A549 (cell line): ENCODE measurements at regions not wholly inside any gene's neighbourhood (a gene's known extent, or its start where the extent isn't known, plus 50 kb on each side); places are given as distances from the start of the nearest gene placed in this dataset.

ENCODE experiments used
- ATAC-seq, 2 experiments: fragments of 200-7000 bp in 1 of 2; fragments of >200 bp in 1 of 2; cut with Nextera tagmentation in 1 of 2; cut with Tn5 transposase in 1 of 2; 3 replicates each; pipeline versions ENCODE4 v1.8.0 to v1.9.1; 2018 to 2020; ENCODE audit warnings: mild to moderate bottlenecking in 1 of 2, moderate library complexity in 1 of 2
- CTCF ChIA-PET: fragments of 300-600 bp; sonication (Branson Sonifier 250); formaldehyde crosslinking; extraction: SDS; loops from one replicate; lab custom pipeline; 2021; ENCODE audit warnings: antibody characterized with exemption, inconsistent platforms; lab: Yijun Ruan, JAX
- POLR2A ChIA-PET: fragments of 350-600 bp; formaldehyde crosslinking; extraction: SDS; loops from one replicate; lab custom pipeline; 2021; ENCODE audit warnings: antibody characterized with exemption, inconsistent platforms; lab: Yijun Ruan, JAX
- DNase-seq, 2 experiments: peaks; one replicate each; pipeline versions ENCODE4 v3.0.0 to v3.0.0-alpha.2; 2011 to 2016; ENCODE audit warnings: low read depth in 1 of 2, low spot score in 1 of 2
- FAIRE-seq: peaks from 2 replicates; lab custom pipeline; 2011; peaks lifted over from hg19 to GRCh38; lab: Jason Lieb, UNC
- H3K27ac ChIP-seq, 2 experiments: fragments of >200 bp; sonication (Bioruptor Twin); formaldehyde crosslinking; 3 replicates each; pipeline ENCODE4 v1.5.1; 2016 to 2017
- H3K4me1 ChIP-seq: fragments of >200 bp; sonication (Bioruptor Twin); formaldehyde crosslinking; 3 replicates; pipeline ENCODE4 v1.6.1; 2016
- H3K4me2 ChIP-seq: fragments of >200 bp; sonication (Bioruptor Twin); formaldehyde crosslinking; 3 replicates; pipeline ENCODE4 v1.6.1; 2016
- H3K4me3 ChIP-seq: fragments of >200 bp; sonication (Bioruptor Twin); formaldehyde crosslinking; 3 replicates; pipeline ENCODE4 v1.5.1; 2016
- H3K9me3 ChIP-seq: fragments of >200 bp; sonication (Bioruptor Twin); formaldehyde crosslinking; 3 replicates; pipeline ENCODE4 v1.6.1; 2016
- CBX8 ChIP-seq: fragments of 200-600 bp; sonication (generic); IDR thresholded peaks from 2 replicates; pipeline ENCODE4 v1.6.1; 2016
- CEBPB ChIP-seq, 2 experiments: fragments of >200 bp in 1 of 2; sonication (Bioruptor Twin) in 1 of 2; formaldehyde crosslinking in 1 of 2; IDR thresholded peaks; 2 replicates each; pipeline ENCODE4 v1.6.1; 2012 to 2016
- EP300 ChIP-seq, 2 experiments: fragments of >200 bp; sonication (Bioruptor Twin); formaldehyde crosslinking; IDR thresholded peaks; 2 replicates in 1 of 2; 3 replicates in 1 of 2; pipeline ENCODE4 v1.6.1; 2016 to 2017
- FOSB ChIP-seq: fragments of 250-450 bp; sonication (Bioruptor Pico); IDR thresholded peaks from 2 replicates; pipeline ENCODE4 v1.5.0; 2020; ENCODE audit warnings: mild to moderate bottlenecking, moderate library complexity
- FOSL2 ChIP-seq, 2 experiments: fragments of 450-650 bp in 1 of 2; fragments of >200 bp in 1 of 2; sonication (Bioruptor Twin) in 1 of 2; formaldehyde crosslinking; IDR thresholded peaks; 2 replicates each; pipeline versions ENCODE4 v1.5.0 to v1.6.1; 2016 to 2020; ENCODE audit warnings: mild to moderate bottlenecking in 1 of 2, moderate library complexity in 1 of 2
- HDAC2 ChIP-seq: fragments of 200-600 bp; sonication (generic); IDR thresholded peaks from 2 replicates; pipeline ENCODE4 v1.6.1; 2016
- HEYL ChIP-seq: fragments of 250-450 bp; sonication (Bioruptor Pico); IDR thresholded peaks from 2 replicates; pipeline ENCODE4 v1.8.0; 2021; ENCODE audit warnings: mild to moderate bottlenecking, moderate library complexity
- KDM1A ChIP-seq: fragments of 200-600 bp; sonication (generic); IDR thresholded peaks from 2 replicates; pipeline ENCODE4 v1.6.1; 2016; ENCODE audit warnings: low read depth, mild to moderate bottlenecking
- MYC ChIP-seq: IDR thresholded peaks from 2 replicates; pipeline ENCODE4 v1.6.1; 2012; ENCODE audit warnings: mild to moderate bottlenecking, inconsistent platforms, low read length, improper control_type of control experiment, borderline replicate concordance
- PHF8 ChIP-seq: fragments of 200-600 bp; sonication (generic); IDR thresholded peaks from 2 replicates; pipeline ENCODE4 v1.6.1; 2016; ENCODE audit warnings: low read depth, mild to moderate bottlenecking, antibody characterized with exemption, moderate library complexity, borderline replicate concordance
- POLR2A ChIP-seq: IDR thresholded peaks from 2 replicates; pipeline ENCODE4 v1.6.1; 2012; ENCODE audit warnings: mild to moderate bottlenecking, low read length
- RCOR1 ChIP-seq: fragments of 150-350 bp; IDR thresholded peaks from 2 replicates; pipeline ENCODE4 v1.6.1; 2014; ENCODE audit warnings: antibody characterized with exemption, low read length, low read depth
- SREBF2 ChIP-seq: fragments of 450-650 bp; IDR thresholded peaks from 2 replicates; pipeline ENCODE4 v1.6.1; 2014; ENCODE audit warnings: mild to moderate bottlenecking, moderate library complexity
- ZC3H11A ChIP-seq: fragments of 450-650 bp; IDR thresholded peaks from 2 replicates; pipeline ENCODE4 v1.6.1; 2014; ENCODE audit warnings: antibody characterized with exemption, mild to moderate bottlenecking
- ZNF302 ChIP-seq: fragments of 250-450 bp; sonication (Bioruptor Pico); IDR thresholded peaks from 2 replicates; pipeline ENCODE4 v1.9.0; 2021; ENCODE audit warnings: inconsistent platforms, mild to moderate bottlenecking, moderate library complexity
- WGBS: methylation state at CpG from one replicate; pipeline ENCODE4 v1.1.6; 2017; ENCODE audit errors: missing lambda C conversion rate; 5-methylcytosine and 5-hydroxymethylcytosine counted together
- TF ChIP-seq, protein P1 (sequence below): IDR thresholded peaks from 2 replicates; pipeline ENCODE4 v1.6.1; 2012
- TF ChIP-seq, protein P2 (sequence below): fragments of 450-650 bp; IDR thresholded peaks from 2 replicates; pipeline ENCODE4 v1.6.1; 2014; ENCODE audit warnings: antibody characterized with exemption
- TF ChIP-seq, protein P3 (sequence below): fragments of 150-350 bp; IDR thresholded peaks from 2 replicates; pipeline ENCODE4 v1.6.1; 2014; ENCODE audit warnings: low read depth, mild to moderate bottlenecking, low read length
- TF ChIP-seq, protein P4 (sequence below): fragments of 250-450 bp; sonication (Bioruptor Pico); IDR thresholded peaks from 2 replicates; pipeline ENCODE4 v1.5.0; 2020; ENCODE audit warnings: low read depth, mild to moderate bottlenecking, moderate library complexity

DNA sequence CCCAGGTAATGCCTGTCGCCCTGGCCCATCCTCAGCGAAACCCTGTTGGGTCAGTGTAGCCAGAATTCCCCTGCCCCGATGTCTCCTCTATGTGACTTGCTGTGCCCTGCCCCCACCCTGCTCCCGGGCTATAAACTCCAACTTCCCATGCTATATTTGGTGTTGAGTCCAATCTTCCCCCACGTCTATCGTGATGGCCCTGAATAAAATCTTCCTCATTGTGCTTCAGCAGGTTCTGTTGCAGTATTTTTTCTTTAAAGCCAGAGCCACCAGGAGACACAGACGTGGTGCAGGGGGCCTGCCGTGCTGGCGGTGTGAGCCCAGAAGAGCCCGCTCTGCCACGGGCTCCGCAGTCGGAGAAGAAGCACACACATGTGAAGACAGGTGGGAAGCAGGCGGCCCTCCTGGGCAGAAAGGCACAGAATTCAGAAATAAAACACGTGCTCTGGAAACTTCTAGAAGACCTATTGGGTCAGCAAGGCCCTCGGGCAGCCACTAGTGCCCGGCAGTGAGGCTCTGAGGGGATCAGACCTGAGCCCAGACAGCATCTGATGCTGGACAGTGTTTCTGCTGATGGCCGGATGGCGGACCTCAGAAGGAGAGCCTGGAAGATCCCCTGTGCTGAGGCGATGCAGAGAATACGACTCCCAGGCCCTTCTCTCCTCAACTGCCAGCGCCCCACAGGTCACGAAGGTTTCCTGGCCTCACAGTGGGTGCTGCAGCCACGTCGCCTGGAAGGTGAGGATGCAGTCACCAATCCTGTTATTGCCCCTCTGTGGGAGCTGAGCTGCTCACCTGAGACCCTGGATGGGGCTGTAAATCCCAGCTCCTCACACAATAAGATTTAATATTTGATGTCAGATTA, 501.9 kb downstream of the BRD1 start:
- no peak for FAIRE-seq

DNA sequence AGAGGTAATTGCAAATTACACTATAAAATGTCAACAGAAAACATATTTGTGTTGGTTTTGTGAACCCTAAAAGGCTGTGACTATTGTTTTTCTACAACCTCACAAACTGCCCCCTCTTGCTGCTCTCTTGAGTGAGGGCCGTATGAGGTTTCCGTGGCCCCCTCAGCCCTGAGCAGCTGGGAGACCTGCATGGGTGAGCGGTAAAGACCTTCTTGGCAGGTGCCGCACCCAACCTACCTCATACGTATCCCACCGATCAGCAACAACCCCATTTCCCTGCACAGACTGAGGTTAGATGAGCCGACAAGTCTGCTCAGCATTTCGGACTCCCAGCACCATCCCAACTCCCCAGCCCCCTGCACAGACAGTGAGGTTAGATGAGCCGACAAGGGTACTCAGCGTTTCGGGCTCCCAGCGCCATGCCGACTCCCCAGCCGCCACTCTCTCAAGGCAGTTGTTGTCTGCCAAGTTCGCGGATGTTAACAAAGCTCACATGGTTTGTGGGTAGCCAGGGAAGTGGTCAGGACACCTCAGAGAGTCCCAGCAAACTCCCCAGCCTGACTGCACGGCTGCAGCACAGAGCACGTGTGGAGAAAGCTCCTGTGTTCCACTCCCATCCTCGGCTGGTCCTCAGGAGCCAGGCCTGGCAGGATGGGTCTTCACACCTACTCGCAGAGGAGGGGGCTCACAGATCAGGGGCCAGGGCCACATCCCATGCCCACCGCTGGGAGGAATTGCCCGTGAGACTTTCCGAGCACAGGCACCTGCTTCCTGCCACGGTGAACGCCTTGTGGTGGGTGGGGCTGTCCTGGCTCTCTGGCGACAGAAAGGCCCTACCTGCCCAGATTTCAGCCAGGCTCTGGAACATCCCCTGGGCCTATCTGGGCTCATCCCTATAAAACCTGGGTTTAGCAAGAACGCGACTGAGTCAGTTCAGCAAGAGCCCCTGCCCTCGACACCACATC, 502.9 kb downstream of the BRD1 start:
- no peak overlapping the region for H3K4me2 ChIP-seq
- CTCF ChIA-PET, result interaction anchor here (0.8 to 1.9 kb wide), 2 partner anchors 20 to 308 kb away, joined by 3 to 5 read pairs; no protein-coding TSS in a partner anchor
- ATAC-seq (no peak), DNase-seq (no peak), FAIRE-seq (no peak)
- 47% methylated on average over 14 of the region's 29 CpGs for WGBS
- POLR2A ChIA-PET, result no interaction called here
- TF ChIP-seq PHF8, result no peak
- no peak for TF ChIP-seq EP300 (IDR thresholded peaks at IDR 0.05)
- H3K9me3 ChIP-seq, result no peaks in the 10 kb centered on the region
- H3K27ac ChIP-seq, result no peak overlapping the region
- no peaks in the 10 kb centered on the region for H3K4me1 ChIP-seq
- no peak overlapping the region for H3K4me3 ChIP-seq

More for the DNA sequence above, 501.9 kb downstream of the BRD1 start:
- ChIA-PET CTCF (interaction anchor here (1.9 kb wide), 1 partner anchor 21 kb away, joined by 5 read pairs; no protein-coding TSS in a partner anchor), POLR2A (no interaction called here)
- Histone ChIP-seq H3K4me2 (no peak overlapping the region), H3K4me1 (no peaks in the 10 kb centered on the region), H3K4me3 (no peak overlapping the region), H3K27ac (no peak overlapping the region), H3K9me3 (no peaks in the 10 kb centered on the region)
- ATAC-seq, result no peak
- TF ChIP-seq ZNF302, result no peak
- no peak for TF ChIP-seq KDM1A
- TF ChIP-seq FOSB, result no peak
- DNase-seq, result no peak
- WGBS, result 31% methylated on average over 16 of the region's 25 CpGs

DNA sequence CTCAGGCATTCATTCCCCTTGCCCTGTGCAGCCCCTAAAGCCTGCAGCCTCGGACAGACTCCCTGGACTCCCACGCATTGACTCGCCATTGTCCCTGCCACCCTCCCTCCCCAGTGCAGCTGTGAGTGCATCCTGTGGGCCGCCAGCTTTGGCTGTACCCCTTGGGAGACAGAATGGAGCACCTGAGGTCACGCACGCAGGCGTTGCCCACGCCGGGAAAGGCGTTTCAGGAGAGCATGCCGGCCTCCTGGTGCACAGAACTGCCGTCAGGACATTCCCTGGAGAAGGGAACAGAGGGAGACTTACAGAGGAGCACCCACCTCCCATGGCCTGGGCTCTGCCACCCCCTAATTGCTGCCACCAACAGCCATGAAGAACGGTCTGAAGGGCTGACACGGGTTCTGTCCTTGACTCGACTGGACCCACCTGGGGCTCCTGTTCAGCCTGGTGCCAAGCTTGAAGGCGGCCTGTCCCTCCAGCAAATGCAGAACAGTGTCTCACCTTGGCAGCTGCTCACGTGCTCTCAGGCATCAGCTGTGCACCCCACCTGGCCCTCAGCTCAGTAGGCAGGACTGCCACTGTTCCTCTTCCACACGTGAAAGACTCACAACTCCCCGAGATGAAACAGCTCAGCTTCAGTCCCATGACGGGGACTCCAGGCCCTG, 503.8 kb downstream of the BRD1 start:
- Histone ChIP-seq H3K9me3 (no peaks in the 10 kb centered on the region), H3K27ac (no peak overlapping the region), H3K4me1 (no peaks in the 10 kb centered on the region), H3K4me2 (no peak overlapping the region), H3K4me3 (no peak overlapping the region)
- POLR2A ChIA-PET, result no interaction called here
- CTCF ChIA-PET, result interaction anchor here (0.8 to 1.9 kb wide), 2 partner anchors 19 to 309 kb away, joined by 3 to 5 read pairs; no protein-coding TSS in a partner anchor
- ATAC-seq, result no peak
- FAIRE-seq, result no peak
- WGBS, result 27% methylated on average over 15 of the region's 20 CpGs
- no peak for DNase-seq
- TF ChIP-seq PHF8 (no peak), MYC (no peak), CEBPB (IDR thresholded peaks at IDR 0.05) (no peak), FOSL2 (IDR thresholded peaks at IDR 0.05) (no peak), FOSL2 (CRISPR knock-in tag; IDR thresholded peaks at IDR 0.05) (no peak), POLR2A (no peak)
- TF ChIP-seq, protein P1, sequence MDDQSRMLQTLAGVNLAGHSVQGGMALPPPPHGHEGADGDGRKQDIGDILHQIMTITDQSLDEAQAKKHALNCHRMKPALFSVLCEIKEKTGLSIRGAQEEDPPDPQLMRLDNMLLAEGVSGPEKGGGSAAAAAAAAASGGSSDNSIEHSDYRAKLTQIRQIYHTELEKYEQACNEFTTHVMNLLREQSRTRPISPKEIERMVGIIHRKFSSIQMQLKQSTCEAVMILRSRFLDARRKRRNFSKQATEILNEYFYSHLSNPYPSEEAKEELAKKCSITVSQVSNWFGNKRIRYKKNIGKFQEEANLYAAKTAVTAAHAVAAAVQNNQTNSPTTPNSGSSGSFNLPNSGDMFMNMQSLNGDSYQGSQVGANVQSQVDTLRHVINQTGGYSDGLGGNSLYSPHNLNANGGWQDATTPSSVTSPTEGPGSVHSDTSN, result no peak

DNA sequence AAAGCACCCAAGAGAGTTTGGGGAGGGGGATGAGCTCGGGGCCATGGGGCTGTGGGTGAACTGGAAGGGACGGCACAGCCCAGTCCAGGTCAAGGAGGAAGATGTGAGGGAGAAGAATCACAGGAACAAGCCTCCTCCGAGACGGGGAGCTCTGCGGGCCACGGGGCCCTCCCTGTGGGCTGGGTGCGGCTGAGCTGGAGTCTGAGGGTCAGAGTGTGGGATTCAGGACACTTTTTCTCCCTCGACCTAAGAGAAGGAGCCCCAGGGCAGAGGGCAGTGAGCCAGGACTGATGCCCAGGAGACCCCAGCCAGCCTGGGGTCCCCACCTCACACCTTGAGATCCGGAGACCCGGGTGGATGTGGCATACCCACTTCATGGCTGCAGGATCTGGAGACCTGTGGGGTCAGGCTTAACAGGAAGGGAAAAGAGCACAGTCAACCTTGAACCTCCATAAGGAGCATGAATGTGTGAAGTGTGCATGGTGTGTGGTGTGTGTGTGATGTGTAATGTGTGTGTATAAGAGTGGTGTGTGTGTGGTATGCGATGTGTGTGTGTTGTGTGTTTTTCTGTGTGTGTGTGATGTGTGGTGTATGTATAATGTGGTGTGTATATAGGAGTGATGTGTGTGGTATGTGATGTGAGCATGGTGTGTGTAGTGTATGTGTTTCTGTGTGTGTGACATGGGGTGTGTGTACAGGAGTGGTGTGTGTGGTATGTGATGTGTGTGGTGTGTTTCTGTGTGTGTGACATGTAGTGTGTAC, 504.6 kb downstream of the BRD1 start:
- FAIRE-seq (no peak), DNase-seq (no peak), ATAC-seq (no peak)
- 2% methylated on average over 9 of the region's 11 CpGs for WGBS
- Histone ChIP-seq H3K27ac (no peak overlapping the region), H3K4me2 (no peak overlapping the region), H3K4me3 (no peak overlapping the region), H3K9me3 (no peaks in the 10 kb centered on the region), H3K4me1 (no peaks in the 10 kb centered on the region)
- ChIA-PET CTCF (no interaction called here), POLR2A (no interaction called here)
- TF ChIP-seq ZC3H11A (no peak), SREBF2 (no peak), RCOR1 (no peak), HDAC2 (no peak), HEYL (CRISPR knock-in tag) (no peak), CBX8 (no peak), PHF8 (no peak)
- TF ChIP-seq, protein P2, sequence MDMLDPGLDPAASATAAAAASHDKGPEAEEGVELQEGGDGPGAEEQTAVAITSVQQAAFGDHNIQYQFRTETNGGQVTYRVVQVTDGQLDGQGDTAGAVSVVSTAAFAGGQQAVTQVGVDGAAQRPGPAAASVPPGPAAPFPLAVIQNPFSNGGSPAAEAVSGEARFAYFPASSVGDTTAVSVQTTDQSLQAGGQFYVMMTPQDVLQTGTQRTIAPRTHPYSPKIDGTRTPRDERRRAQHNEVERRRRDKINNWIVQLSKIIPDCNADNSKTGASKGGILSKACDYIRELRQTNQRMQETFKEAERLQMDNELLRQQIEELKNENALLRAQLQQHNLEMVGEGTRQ, result no peak
- TF ChIP-seq, protein P3, sequence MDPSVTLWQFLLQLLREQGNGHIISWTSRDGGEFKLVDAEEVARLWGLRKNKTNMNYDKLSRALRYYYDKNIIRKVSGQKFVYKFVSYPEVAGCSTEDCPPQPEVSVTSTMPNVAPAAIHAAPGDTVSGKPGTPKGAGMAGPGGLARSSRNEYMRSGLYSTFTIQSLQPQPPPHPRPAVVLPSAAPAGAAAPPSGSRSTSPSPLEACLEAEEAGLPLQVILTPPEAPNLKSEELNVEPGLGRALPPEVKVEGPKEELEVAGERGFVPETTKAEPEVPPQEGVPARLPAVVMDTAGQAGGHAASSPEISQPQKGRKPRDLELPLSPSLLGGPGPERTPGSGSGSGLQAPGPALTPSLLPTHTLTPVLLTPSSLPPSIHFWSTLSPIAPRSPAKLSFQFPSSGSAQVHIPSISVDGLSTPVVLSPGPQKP, result no peak
- TF ChIP-seq, protein P4, sequence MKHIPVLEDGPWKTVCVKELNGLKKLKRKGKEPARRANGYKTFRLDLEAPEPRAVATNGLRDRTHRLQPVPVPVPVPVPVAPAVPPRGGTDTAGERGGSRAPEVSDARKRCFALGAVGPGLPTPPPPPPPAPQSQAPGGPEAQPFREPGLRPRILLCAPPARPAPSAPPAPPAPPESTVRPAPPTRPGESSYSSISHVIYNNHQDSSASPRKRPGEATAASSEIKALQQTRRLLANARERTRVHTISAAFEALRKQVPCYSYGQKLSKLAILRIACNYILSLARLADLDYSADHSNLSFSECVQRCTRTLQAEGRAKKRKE (CRISPR knock-in tag), result no peak
